Stimulated activated CD8-positive, alpha-beta memory T cell treated with anti-CD3 and anti-CD28 coated beads, Interleukin-12 subunit alpha, Interleukin-12 subunit beta, amount 100 ng/mL, for 1 hour (primary cell): ENCODE measurements at regions not wholly inside any gene's neighbourhood (a gene's known extent, or its start where the extent isn't known, plus 50 kb on each side); places are given as distances from the start of the nearest gene placed in this dataset.

ENCODE experiments used
- DNase-seq: peaks from one replicate; pipeline ENCODE4 v3.0.0-alpha.2; 2020; ENCODE audit warnings: low read depth

DNA sequence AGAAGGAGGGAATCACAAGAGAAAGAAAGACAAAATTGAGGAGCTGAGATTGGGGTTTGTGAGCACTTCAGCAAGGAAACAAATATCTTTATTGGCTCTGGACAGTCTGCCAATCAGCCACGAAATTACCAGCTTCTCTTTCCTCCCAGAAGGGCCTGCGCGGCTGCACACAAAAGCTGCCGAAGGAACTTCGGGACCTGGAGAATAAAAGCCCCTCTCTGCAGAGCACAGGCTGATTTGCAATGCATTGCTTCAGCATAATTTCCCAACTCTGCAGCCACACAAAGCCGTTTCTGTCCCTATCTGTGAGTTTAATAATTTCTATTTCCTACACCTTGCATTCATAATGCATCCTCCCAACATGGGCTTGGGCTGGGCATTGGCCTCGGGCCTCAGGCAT is 522.6 kb downstream of the BUD13 start:
- DNase-seq: no peak

DNA sequence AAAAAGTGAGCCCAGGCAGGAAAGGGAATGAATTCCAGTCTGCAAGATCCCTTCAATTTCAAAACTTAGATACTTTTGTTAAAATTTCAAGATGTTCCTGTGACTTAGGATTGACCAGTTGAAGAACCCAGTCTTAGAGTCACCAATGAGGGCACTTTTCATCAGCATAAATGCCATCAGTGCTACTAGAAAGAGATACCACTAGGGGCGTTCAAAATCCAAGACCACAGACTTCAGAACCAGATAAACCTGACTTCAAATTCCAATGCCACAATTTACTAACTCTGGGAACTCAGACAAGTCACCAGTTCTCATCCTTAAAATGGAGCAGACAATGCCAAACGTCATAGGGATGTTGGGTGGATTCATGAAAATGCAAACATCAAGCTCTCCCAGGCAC is 523.2 kb downstream of the BUD13 start:
- no peak for DNase-seq

DNA sequence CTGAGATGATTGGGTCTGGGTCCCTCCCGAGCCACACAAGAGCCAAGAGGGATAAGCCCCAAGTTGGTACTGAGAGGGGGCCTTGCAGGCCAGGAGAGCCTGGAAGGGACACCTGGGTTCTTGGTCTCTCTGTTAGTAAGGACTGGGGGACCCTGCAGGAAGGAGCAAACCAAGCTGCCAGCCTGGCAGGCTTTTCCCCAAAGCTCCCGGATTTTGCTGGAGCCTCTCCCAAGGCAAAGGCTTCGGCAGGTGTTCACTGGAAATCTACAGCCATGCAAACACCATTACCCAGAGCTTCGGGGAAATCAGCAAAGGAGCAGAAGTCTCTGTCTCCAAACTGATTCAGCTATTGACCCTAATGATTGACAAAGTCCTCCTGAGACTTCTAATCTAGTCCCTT is 527.9 kb downstream of the BUD13 start:
- DNase-seq: no peak

DNA sequence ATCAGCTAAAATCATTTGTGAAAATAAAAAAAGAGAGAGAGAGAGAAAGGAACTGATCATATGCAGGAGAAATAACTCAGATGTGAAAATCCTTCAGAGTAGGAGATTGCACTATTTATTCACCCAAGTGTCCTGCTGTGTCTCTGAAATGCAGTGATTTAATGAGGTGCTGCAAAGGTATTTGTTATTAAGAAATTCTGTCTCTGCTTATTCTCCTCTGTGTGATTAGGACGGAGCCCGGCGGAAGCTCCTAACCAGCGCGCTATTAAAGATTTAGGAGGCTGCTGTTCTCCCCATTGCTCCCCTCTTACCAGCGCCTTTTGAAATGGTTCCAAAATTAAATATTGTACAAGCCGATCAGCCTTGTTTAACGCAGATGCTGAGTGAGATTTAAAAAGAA is 528.3 kb downstream of the BUD13 start:
- no peak for DNase-seq

DNA sequence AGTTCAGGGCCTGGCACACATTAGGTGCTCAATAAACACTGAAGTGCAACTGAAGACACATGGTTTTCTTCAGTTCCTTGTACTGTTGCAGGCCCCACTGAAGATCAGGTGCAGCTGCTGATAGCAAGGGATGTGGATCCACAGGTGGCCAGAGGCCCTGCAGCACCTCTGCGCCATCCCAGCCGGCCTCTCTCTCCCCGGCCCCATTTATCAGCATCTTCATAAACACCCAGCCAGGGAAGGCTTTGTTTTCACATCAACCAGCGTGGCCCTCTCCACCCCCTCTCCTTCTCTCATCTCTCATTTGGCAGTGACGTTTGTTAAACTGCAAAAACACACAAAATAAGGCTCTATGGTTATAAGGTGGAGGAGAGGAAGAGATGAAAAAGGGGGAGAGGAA is 528.8 kb downstream of the BUD13 start:
- no peak for DNase-seq

DNA sequence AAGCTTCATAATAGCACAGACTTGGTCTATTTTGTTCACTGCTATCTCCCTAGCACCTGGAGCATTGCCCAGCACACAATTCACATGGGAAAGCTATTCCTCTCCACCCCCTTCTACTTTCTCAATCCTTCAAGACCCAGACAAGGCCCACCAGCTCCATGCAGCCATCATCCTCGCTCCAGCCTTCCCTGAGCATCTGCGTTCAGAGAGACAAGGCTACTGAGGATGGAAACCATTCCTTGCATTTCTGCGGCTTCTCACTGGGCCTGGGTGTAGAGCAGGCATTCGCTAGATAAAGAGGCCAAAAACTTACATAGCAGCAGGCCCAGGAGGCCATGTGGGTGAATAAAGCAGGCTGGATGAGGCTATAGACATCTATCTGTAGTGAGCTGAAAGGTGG is 530.8 kb downstream of the BUD13 start:
- DNase-seq: no peak

DNA sequence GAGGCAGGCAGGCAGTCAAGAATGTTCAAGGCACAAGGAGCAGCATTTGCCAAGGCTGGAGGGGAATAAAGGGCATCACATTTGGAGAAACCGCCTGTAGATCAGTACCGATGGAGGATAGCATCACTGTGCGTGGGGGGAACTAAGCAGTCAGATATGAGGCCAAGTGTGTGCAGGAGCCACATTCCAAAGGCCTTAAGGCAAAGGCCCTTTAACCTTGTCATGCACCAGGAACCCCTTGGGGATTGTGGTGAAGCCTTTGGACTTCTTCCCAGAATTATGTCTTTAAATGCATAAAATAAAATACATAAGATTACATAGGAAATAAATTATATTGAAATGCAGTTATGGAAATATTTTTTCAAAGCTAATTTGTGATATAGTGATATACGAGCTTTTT is 532.1 kb downstream of the BUD13 start:
- DNase-seq: no peak

- DNase-seq: no peak
Observed at GRCh38 chr11:116239247-116239646, 533.5 kb downstream of the BUD13 start.

GRCh38 chr11:116234989-116235568 is 537.7 kb downstream of the BUD13 start:
- DNase-seq: no peak

- DNase-seq: no peak
Observed at GRCh38 chr11:116233561-116233960, 539.2 kb downstream of the BUD13 start.

DNA sequence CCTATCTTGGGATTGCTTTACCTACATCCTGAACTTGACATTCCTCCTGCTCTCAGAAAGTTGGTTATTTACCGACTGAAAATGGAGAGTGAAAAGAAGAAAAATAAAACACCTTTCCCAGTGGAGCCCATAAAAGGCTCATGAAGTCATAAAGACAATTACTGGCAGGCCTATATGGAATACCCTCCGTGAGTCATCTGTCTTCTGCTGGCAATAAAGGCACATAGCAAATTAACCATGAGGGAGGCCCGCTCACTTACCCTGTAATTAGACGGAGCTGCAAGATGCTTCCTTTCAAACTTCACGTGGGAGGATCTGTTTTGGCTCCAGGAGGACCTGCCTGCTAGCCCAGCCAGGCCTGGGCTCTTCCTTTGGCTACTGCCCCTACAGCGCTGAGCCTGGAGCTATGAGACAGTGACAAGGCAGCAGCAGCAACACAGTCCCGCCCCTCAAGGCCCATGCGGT is 540.4 kb downstream of the BUD13 start:
- no peak for DNase-seq

- DNase-seq: no peak
Observed at GRCh38 chr11:116231543-116231942, 541.2 kb downstream of the BUD13 start.

DNA sequence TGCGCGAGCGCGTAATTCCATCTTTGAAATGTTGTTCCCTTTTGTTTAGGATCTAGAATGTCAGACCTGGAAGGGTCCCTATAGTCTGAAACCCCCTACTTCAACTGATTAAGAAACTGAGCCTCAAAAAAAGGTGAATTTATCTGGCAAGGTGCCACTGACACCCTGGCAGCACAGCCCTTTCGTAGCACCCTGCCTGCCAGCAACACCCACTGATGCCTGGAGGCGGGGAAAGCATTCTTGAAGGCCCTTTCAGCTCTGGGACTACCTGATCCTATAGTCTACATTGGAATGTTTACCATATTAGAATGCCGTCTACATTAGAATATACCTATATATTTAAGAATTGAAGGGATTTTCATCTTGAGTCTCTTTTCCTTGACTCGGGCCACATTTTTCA is 542.3 kb downstream of the BUD13 start:
- DNase-seq: no peak

DNA sequence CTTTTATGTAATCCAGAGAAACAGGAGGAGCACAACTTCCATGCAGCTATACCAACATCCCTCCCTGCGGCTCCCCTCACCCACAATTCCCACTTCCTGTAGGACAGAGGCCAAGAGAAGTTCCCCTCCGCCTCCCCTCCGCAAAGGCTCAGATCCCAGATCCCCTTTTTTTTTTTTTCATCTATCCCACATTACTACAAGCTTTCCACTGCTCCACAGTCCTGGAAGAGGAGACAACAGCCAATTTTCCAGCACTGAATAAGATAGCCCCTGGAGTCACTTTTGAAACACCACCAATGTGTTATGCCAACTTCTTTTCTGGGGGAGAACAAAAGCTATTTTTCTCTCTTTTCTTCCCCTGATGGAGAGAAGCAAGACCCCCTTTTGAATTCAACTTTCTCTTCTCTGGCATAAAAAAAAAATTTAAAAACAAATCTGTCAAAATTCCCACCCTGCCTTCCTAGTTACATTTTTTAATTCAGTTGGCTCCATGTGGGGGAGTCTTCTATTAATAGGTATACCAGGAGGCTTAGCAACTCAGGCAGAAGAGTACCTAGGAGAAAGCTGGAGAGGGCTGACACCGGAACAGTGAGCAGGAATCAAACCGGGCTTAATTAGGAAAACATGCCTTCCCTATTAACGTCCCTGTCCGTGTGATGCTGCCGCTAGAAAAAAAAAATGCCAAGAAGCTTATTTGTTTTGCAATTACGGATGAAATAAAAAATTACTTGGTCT is 543.4 kb downstream of the BUD13 start:
- no peak for DNase-seq

DNA sequence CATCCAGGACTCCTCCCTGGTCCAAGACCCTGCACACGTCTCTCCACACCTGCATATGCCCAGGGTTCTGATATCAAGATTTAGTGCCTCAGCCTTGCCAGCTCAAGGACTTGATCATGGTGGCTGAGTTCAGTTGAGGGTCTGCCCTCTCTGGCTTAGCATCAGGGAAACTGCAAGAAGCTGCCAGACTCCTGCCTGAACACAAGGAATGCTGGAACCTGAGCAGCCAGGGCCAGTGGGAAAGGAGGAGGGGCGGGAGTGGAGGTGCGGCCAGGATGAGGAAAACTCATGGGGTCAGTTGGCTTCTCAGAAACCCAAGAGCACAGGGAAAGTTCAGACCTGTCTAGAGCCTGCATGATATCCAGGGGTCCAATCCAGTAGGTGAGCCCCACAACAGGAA is 546.1 kb downstream of the BUD13 start:
- DNase-seq: no peak

GRCh38 chr11:116225784-116226585 is 546.8 kb downstream of the BUD13 start:
- no peak for DNase-seq

GRCh38 chr11:116225236-116225635 is 547.6 kb downstream of the BUD13 start:
- DNase-seq: no peak

DNA sequence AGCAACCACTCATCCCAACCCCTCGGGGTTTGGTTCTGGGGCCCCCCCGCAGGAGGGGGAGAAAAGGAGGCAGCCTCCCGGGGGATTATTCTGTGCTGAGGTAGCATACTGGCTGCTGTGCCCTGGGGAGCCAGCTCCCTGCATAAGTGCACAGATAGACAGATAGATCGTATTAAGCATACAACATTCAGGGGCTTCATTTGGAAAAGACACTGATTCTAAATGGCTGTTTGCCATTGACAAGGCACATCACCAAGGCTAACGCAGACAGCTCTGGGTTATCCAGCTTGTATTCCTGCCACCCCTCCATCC is 547.9 kb downstream of the BUD13 start:
- DNase-seq: no peak

GRCh38 chr11:116224154-116224888 is 548.5 kb downstream of the BUD13 start:
- peak; percentile 15 for DNase-seq

DNA sequence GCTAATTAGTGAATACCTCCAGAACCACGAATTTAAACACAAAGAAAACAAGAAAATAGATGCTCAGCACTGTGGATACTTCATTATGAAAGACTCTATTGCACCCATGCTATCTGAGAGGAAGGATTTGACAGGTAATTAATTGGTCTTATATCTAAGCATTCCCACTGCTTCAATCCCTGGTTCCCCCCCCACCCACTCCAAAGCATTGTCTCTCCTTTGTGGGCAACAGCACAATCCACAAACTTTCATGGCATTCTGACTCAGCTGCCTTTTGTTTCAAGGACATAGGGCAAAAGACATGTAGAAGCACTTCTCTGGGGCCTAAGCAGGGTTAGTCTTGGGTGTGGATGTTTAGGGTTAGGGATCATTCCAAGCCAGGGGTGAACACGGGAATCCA is 551.4 kb downstream of the BUD13 start:
- DNase-seq: no peak

DNA sequence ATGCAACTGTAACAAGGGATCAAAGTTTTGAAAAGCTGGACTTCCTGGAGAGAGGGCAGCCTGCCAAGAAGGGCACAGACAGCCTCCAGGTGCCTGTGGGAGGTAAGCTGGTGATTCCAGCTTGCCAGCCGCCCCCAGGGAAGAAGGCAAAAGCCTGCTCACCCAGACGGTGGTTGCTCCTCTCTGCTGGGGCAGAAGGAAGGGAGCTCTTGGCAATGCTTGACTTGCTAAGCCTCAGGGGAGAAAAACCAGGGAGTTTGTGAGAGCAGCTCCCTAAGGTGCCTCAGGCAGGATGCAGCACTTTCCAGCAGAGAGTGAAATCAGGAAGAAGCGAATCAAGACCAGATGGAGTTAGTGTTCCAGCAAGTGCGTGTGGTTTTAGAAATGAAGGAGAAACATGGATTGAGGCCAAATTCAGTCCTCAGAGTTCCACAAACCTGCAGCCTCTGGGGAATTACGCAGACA is 553.6 kb downstream of the BUD13 start:
- no peak for DNase-seq

GRCh38 chr11:116217441-116217840 is 555.3 kb downstream of the BUD13 start:
- no peak for DNase-seq

- no peak for DNase-seq
Observed at GRCh38 chr11:116217006-116217405, 555.8 kb downstream of the BUD13 start.
